ENCODE measurements at regions not wholly inside any gene's neighbourhood (a gene's known extent, or its start where the extent isn't known, plus 50 kb on each side); places are given as distances from the start of the nearest gene placed in this dataset.

DNA sequence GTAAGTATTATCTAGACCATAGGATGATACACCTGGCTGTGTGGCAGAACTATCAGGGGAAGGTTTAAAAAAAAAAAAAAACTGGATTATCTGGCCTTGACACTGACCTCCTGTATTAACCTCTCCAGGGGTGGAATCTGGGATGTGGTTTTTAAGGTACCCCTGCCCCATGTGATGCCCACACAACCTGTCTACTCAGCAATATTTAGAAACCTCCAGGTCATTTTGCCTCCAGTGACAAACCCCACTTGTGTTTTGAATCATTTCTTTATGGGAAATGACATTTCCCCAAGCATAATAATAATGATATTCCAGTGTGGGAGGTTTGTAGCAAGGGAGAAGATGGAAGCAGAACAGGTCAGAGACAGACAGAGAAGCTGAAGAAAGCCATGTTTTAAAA, 179.1 kb downstream of the RSL24D1 start:
- no peak for DNase-seq

DNA sequence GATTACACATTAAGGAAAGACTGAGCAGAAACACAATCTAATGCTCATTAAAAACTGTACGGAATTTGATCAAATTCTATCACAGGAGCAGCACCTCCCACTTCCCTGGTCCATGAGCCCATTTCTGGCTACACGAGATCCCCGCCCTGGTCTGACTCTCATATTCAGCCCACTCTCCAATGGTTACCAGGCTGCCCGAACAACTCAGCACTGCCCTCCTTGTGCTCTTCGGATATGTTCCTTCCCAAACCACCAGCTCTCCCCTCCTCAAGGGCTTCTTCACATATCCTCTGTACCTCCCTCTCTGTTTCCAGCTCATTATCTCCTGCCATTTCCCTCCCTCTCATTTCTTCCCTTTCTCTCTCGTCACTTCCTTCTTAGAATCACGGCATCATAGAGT, 180.5 kb downstream of the RSL24D1 start:
- DNase-seq: no peak

GRCh38 chr15:55015093-55015445, 181.7 kb downstream of the RSL24D1 start:
- no peak for DNase-seq

DNA sequence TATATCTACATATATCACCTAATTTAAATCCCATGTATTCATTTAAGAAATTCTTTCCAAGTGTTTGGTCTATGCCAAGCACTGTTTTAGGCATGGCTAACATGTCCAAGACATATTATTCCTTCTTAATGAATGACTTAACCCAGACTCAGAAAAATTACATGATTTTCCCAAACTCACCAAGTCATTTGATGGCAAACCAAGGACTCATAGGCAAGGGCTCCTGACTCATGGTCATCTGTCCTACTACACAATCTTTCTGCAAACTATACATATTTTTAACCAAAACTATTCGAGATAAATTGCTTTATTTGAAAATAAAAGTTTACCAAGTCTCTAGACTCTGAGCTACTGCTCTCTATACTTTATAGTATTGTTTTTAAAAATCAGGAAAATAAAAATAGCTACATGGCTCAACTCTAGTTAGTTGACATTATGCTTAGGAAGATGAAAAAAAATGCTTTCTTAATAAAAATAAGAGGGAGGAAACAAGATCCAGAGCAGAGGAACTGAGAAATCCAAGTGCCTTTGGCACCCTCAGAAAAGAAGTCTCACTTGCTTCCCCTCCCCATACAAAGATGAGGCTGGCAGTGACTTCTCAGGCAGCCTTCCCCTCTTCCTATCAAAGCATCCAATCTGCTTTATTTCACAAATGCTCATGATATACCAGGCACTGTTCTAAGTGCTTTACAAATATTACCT, 182.2 kb downstream of the RSL24D1 start:
- no peak for DNase-seq

DNA sequence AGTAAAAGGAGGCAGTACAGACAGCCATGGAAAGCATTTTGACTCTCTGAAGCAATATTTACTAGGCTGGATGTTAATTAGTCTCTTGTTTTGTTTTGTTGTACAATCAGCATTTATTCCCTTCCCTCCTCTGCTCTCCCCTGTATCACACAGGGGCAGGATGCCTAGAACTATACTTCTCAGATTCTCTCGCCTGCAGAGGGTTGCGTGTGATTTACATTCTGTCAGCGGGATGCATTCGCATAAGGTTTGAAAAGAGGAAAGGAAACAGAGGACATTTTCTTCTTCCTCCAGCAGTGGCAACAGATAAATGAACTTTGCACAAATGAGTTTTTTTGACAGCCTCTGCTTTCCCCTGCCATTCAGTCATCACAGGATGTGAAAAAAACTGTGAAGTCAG, 188.3 kb downstream of the RSL24D1 start:
- no peak for DNase-seq

GRCh38 chr15:55007561-55007960, 189.2 kb downstream of the RSL24D1 start:
- no peak for DNase-seq

- DNase-seq: no peak
These were observed 191.1 kb downstream of the RSL24D1 start for GRCh38 chr15:55005679-55006078.

- DNase-seq: no peak
These were observed 192.5 kb downstream of the RSL24D1 start for GRCh38 chr15:55003965-55004873.

DNA sequence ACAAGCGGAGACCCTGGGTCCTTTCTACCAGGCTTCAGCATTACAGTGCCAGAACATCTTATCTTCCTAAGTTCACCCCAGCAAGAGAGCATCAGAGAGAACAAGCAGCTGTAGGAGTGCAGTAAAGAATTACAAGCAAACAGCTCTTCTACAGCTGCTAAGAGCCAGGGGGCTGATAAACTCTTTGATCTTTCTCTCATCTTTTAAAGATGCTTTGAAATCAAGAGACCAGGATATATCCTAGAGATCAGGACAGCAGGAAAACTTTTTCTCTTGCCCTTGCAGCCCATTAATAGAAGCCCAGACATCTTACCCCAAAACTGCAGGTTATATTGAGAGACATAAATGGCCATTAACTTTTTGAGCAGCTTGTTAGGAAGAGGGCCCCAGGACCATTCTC, 198.1 kb downstream of the RSL24D1 start:
- DNase-seq: no peak

GRCh38 chr15:54990793-54991192, 205.9 kb downstream of the RSL24D1 start:
- peak; percentile 0 for DNase-seq

DNA sequence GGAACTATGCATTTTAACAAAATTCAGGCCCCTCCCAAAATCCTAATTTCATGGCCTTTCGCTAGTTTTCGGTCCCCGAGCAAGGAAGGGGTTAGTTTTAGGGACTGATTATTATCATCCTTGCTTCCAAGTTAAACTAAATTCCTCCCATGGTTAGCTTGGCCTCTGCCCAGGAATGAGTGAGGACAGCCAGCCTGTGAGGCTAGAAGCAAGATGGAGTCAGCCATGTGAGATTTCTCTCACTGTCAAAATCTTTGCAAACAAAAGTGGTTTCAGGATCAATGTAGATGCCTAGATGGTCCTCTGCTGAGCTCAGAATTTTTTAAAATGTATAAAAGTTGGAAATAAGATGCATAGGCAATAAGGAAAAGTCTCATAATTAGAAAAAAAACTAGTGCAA, 208.9 kb downstream of the RSL24D1 start:
- DNase-seq: no peak

- DNase-seq: no peak
These were observed 216.8 kb downstream of the RSL24D1 start for GRCh38 chr15:54979964-54980363.

- no peak for DNase-seq
These were observed 234.1 kb downstream of the RSL24D1 start for GRCh38 chr15:54962637-54963036.

GRCh38 chr15:54960266-54960665, 236.5 kb downstream of the RSL24D1 start:
- no peak for DNase-seq

DNA sequence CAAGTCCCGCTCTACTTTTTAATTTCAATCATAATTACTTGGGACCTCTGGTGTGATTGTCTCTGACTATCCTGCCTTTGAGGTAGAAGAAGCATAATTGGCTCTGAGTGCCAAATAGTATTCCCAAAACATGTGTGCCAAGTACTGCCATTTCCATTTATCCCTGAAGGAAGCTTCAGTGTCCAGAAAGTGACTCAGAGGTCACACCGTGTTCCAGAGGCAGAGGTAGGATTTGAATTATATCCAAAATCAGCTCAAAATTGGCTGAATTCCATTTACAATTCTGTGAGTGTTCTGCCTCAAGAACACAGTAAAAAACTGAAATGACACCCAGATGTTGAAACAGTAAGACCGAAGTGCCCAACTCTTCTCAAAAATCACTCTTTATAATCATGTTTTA, 255.3 kb downstream of the RSL24D1 start:
- DNase-seq: no peak

- DNase-seq: no peak
These were observed 279.4 kb downstream of the RSL24D1 start for GRCh38 chr15:54917312-54917711.

- no peak for DNase-seq
These were observed 281.4 kb downstream of the RSL24D1 start for GRCh38 chr15:54915380-54915779.

- no peak for DNase-seq
These were observed 312.4 kb downstream of the RSL24D1 start for GRCh38 chr15:54884312-54884711.

DNA sequence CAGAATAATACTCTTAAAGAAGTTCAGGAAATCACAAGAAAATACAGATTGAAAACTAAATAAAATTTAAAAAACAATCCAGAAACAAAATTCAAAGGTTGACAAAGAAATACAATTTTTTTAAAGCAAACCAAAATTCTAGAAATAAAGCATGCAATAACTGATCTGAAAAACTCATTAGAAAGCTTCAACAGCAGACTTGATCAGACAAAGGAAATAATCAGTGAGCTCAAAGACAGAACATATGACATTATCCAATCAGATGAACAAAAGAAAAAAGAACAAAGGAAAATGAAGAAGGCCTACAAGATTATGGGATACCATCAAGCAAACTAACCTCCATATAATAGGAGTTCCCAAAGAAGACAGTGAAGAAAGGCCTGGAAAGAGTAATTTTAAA, 336.8 kb downstream of the RSL24D1 start:
- DNase-seq: no peak

DNA sequence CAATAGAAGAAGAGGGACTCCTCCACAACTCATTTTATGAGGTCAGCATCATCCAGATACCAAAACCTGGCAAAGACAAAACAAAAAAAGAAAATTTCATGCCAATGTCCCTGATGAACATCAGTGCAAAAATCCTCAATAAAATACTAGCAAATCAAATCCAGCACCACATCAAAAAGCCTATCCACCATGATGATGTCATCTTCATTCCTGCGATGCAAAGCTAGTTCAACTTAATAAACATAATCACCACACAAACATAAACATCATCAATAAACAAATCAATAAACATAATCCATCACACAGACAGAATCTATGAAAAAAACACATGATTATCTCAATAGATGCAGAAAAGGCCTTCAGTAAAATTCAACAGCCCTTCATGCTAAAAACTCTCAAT, 342.1 kb downstream of the RSL24D1 start:
- no peak for DNase-seq

DNA sequence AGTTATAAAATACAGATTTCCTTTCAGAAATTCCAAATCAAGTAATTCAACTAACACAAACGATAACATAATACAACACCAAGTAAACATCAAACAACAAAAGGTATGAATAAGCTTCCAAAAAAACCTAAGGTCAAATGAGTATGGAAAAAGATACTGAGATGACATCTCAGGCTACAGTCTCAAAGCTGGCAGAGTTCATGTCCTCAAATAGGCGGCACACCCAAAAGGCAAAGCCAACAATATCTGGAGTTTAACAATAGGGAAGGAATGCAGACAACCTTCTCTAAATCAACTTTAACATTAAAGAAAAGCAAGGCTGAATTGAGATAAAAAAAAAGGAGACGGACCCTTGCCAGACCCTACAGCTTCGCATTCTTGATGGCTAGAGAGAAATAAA, 346.6 kb downstream of the RSL24D1 start:
- no peak for DNase-seq

GRCh38 chr15:54843006-54843405, 353.7 kb downstream of the RSL24D1 start:
- DNase-seq: no peak

DNA sequence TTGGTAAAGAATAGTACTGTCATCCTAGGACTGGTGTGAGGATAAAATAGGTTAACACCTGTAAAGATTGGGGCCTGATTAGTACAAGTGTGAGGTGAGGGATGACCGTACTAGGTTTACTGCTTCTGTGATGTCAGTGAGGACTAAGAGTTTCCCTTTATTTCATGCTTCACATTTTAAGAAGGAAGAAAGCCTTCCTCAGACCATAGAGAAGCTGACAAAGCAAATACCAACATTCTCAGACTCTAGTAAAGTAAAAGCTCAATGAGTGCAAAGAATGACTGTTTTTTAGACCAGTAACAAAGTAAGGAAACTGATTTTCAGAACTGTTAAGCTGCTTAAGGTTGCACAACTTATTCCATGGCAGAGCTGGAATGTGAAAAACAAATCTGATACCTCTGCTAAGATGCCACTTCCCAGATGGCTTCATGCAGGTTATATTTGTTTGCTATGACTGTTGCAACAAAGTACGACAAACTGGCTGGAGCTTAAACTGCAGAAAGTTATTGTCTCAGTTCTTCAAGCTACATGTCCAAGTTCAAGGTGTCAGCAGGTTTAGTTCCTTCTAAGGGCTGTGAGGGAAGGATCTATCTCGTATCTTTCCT, 354.9 kb downstream of the RSL24D1 start:
- no peak for DNase-seq
